Lung (tissue), 11 donors: ENCODE measurements at regions not wholly inside any gene's neighbourhood (a gene's known extent, or its start where the extent isn't known, plus 50 kb on each side); places are given as distances from the start of the nearest gene placed in this dataset.
A peak's percentile ranks its signal among the peaks of the same experiment; 100 is the strongest.

Experiments used
- ATAC-seq: fragments of 200-7000 bp; cut with Tn5 transposase; one replicate; pipeline ENCODE4 v1.9.1; 2020; ENCODE audit warnings: moderate number of reproducible peaks; ENCODE audit not compliant: insufficient read depth, low FRiP score
- DNase-seq, 3 donors: peaks; one replicate each; pipeline ENCODE4 v3.0.0-alpha.2; 2013 to 2017
- H3K27ac ChIP-seq, 2 donors: one replicate each; pipeline ENCODE4 v1.5.1; 2013; ENCODE audit warnings: mild to moderate bottlenecking in 2 of 2, moderate library complexity in 2 of 2, control low read depth in 1 of 2, inconsistent platforms in 1 of 2, low read depth in 1 of 2, low read length in 1 of 2
- H3K27me3 ChIP-seq, 3 donors: one replicate each; pipeline ENCODE4 v1.5.1; 2013; ENCODE audit warnings: low read length in 2 of 3; ENCODE audit not compliant: control insufficient read depth in 3 of 3, insufficient read depth in 3 of 3
- H3K36me3 ChIP-seq, 4 donors: one replicate each; pipeline ENCODE4 v1.5.1; 2013; ENCODE audit warnings: low read length in 4 of 4, mild to moderate bottlenecking in 1 of 4, moderate library complexity in 1 of 4; ENCODE audit not compliant: control insufficient read depth in 4 of 4, insufficient read depth in 4 of 4
- H3K4me1 ChIP-seq, 5 donors: one replicate each; pipeline ENCODE4 v1.5.1; 2013; ENCODE audit warnings: low read length in 5 of 5, mild to moderate bottlenecking in 2 of 5, moderate library complexity in 1 of 5; ENCODE audit not compliant: control insufficient read depth in 5 of 5, insufficient read depth in 5 of 5
- H3K4me3 ChIP-seq: one replicate; pipeline ENCODE4 v1.5.1; 2013; ENCODE audit warnings: mild to moderate bottlenecking, control low read depth, moderate library complexity
- H3K9ac ChIP-seq, 2 donors: one replicate each; pipeline ENCODE4 v1.5.1; 2013; ENCODE audit warnings: low read length in 2 of 2, control low read depth in 1 of 2; ENCODE audit not compliant: insufficient read depth in 1 of 2
- H3K9me3 ChIP-seq, 4 donors: one replicate each; pipeline ENCODE4 v1.5.1; 2013; ENCODE audit warnings: low read length in 3 of 4, mild to moderate bottlenecking in 1 of 4, moderate library complexity in 1 of 4; ENCODE audit not compliant: control insufficient read depth in 4 of 4, insufficient read depth in 3 of 4
- CTCF ChIP-seq: IDR thresholded peaks from 2 replicates; pipeline ENCODE4 v1.5.1; 2012; ENCODE audit warnings: mild to moderate bottlenecking; ENCODE audit errors: control extremely low read depth, extremely low read depth
- WGBS, 2 donors: extraction: QIAGEN DNeasy Blood & Tissue Kit; methylation state at CpG; one replicate each; pipeline ENCODE4 v1.1.7; 2013; 5-methylcytosine and 5-hydroxymethylcytosine counted together
- donor health status: control.
- donor health status: control.
- donor health status: Bipolar disorder and iron deficiency.
- donor health status: healthy.
- donor health status: DM: yes; HTN: yes; CAD: no.

GRCh38 chr2:116716444-116716843 is 1098.0 kb upstream of the DDX18 start:
- H3K9ac ChIP-seq: no peak overlapping the region
- no peak for ATAC-seq
- WGBS, 2 donors: 87 to 88% methylated on average over 2 of the region's 2 CpGs

GRCh38 chr2:116717832-116718231 is 1096.7 kb upstream of the DDX18 start:
- Histone ChIP-seq H3K4me3 (no peak overlapping the region), H3K4me1 (no peaks in the 10 kb centered on the region), H3K36me3 (no peaks in the 10 kb centered on the region), H3K27me3 (no peaks in the 10 kb centered on the region), H3K9ac (no peak overlapping the region), H3K27ac (no peak overlapping the region), H3K9me3 (peaks cover 0 to 2% (median under 1%) of the 10 kb centered on the region in 4 donors)
- TF ChIP-seq CTCF: no peak
- DNase-seq (peak; percentile 4 to 28 (median 21)), ATAC-seq (no peak)
- 72 to 77% methylated on average over 4 of the region's 4 CpGs for WGBS, 2 donors

More at GRCh38 chr2:116716444-116716843, 1098.0 kb upstream of the DDX18 start:
- Histone ChIP-seq H3K4me1 (no peaks in the 10 kb centered on the region), H3K27ac (no peak overlapping the region), H3K36me3 (no peaks in the 10 kb centered on the region), H3K4me3 (no peak overlapping the region), H3K9me3 (peaks cover 0 to 3% (median 0%) of the 10 kb centered on the region in 4 donors), H3K27me3 (no peaks in the 10 kb centered on the region)
- no peak for DNase-seq
- TF ChIP-seq CTCF: no peak

- Histone ChIP-seq H3K4me3 (no peak overlapping the region), H3K9me3 (peaks cover 0 to 3% (median 0%) of the 10 kb centered on the region in 4 donors), H3K4me1 (no peaks in the 10 kb centered on the region), H3K36me3 (no peaks in the 10 kb centered on the region), H3K9ac (no peak overlapping the region), H3K27ac (no peak overlapping the region), H3K27me3 (no peaks in the 10 kb centered on the region)
- TF ChIP-seq CTCF: no peak
- ATAC-seq (no peak), DNase-seq (no peak)
- 84 to 94% methylated on average over 4 of the region's 4 CpGs for WGBS, 2 donors
These were observed 1096.0 kb upstream of the DDX18 start for GRCh38 chr2:116718451-116718850.

GRCh38 chr2:116719836-116720235 is 1094.7 kb upstream of the DDX18 start:
- H3K9me3 ChIP-seq: peaks cover 0 to 3% (median 0%) of the 10 kb centered on the region in 4 donors
- no peak overlapping the region for H3K9ac ChIP-seq
- H3K27me3 ChIP-seq: no peaks in the 10 kb centered on the region
- TF ChIP-seq CTCF: no peak
- no peak for DNase-seq
- no peak overlapping the region for H3K4me3 ChIP-seq
- ATAC-seq: no peak
- H3K36me3 ChIP-seq: no peaks in the 10 kb centered on the region
- H3K4me1 ChIP-seq: no peaks in the 10 kb centered on the region
- H3K27ac ChIP-seq: no peak overlapping the region
- 82% methylated on average over 2 of the region's 2 CpGs for WGBS, 2 donors
